Left cardiac atrium (tissue), 4 donors: ENCODE measurements at regions not wholly inside any gene's neighbourhood (a gene's known extent, or its start where the extent isn't known, plus 50 kb on each side); places are given as distances from the start of the nearest gene placed in this dataset.

Source experiments
- ATAC-seq, 2 donors: fragments of 200-7000 bp; cut with Tn5 transposase; one replicate each; pipeline ENCODE4 v1.9.1; 2020; ENCODE audit warnings: mild to moderate bottlenecking in 2 of 2, moderate library complexity in 2 of 2
- DNase-seq: peaks from one replicate; pipeline ENCODE4 v3.0.0-alpha.2; 2020
- intact Hi-C, 2 donors: fragments of 100-400 bp; cut with DNase I; formaldehyde crosslinking; loops; one replicate each; pipeline versions ENCODE4 v1.14.1 to v1.15.1; 2022 to 2023
- donor health status: DM: no; HTN: yes; CAD: no.
- donor health status: DM: no; HTN: yes; CAD: no; lungs with severe emphysema.
- donor health status: DM: yes; HTN: yes; CAD: no.
- donor health status: Dilated cardiomyopathy.

DNA sequence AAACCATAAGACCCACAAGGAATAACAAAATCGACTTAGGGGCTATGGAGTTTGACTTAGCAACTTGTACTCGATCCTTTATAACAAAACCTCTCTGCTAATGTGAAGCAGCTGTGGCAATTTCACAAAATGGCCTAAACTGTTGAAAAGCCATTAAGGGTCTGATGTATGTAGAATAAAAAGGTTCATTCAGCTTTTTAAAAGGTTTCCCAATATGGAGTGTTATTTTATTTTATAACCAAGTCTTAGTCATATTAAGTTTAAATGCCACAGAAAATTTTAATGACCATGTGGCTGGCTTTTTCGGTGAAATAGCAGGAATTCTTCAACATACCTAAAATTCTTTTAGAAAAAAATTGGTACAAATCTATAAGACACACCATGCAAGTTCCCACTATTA, 291.8 kb upstream of the HAND2 start:
- ATAC-seq (no peak), DNase-seq (no peak)
- intact Hi-C loops: no loop called here

DNA sequence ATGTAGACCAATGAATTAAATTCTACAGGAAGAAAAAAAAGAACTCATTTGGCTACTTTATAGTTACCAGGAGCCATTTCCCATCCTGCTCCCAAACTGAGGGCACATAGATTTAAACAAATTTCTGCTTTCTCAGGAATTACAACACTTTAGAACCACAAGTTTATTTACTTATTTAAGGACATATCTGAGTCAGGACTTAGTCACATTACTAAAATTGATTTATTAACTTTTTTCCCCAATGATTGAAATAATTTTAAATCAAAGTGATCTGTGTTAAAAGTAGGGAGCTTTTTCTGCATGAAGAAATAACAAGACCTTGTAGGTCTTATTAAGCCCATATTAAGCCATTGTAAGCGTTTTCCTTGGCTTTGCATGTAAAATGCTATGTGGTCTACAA, 291.0 kb upstream of the HAND2 start:
- intact Hi-C loops: no loop called here
- no peak for ATAC-seq
- DNase-seq: no peak

DNA sequence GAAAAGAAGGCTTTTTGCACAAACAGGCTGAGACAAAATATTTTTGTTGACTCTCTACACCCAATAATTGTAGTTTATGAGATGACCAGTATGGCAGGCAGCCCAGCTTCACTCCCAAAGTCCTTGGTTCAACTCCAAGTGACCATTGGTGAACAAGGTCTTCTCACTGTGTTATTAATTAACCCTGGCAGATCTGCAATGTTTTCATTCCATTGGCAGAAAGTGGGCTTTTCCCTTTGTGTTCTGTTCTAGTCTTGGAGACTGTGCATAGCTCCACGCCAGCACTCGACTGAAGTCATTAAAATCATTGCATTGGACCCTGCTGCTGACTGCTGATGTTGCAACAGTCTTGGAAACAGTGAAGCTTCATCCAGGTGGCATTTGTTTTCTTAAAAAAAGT, 277.3 kb upstream of the HAND2 start:
- ATAC-seq (peak; percentile 61 to 62), DNase-seq (peak; percentile 28)
- intact Hi-C loops: no loop called here

DNA sequence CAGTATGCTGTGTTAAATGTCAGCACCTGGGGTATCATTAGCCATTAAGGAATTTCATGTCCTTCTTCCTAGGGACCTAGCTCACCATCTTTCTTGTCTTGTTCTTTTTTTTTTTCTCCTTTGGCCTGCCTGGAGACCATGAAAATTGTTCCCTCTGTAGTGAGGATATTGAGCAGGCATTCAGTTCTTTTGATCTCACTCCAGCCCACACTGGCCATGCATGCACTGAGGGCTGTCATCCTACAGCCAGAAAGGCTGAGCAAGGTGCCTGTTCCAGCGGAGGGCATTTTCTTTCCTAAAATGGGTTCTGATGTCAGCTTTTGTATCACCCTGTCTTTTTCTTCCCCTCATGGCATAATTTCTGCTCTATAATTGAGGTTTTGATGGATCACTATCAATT, 275.9 kb upstream of the HAND2 start:
- intact Hi-C loops: no loop called here
- ATAC-seq (no peak), DNase-seq (no peak)

DNA sequence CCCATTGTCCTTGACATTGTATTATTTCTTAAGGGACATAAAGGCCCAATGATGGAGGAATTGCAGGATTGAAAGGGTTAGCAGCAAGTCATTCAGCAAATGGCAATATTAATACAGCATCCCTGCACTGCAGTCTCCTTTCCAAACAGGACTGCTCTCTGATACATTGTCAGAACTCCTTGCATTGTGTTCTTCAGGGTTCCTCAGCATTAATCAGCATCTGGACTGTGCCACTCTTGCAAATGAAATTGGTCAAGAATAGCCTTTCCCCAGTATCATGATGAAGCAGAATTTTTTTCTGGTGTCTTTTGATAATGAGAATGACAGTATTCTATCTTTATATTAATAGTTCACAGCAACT, 272.6 kb upstream of the HAND2 start:
- ATAC-seq (no peak), DNase-seq (no peak)
- intact Hi-C loops: no loop called here

DNA sequence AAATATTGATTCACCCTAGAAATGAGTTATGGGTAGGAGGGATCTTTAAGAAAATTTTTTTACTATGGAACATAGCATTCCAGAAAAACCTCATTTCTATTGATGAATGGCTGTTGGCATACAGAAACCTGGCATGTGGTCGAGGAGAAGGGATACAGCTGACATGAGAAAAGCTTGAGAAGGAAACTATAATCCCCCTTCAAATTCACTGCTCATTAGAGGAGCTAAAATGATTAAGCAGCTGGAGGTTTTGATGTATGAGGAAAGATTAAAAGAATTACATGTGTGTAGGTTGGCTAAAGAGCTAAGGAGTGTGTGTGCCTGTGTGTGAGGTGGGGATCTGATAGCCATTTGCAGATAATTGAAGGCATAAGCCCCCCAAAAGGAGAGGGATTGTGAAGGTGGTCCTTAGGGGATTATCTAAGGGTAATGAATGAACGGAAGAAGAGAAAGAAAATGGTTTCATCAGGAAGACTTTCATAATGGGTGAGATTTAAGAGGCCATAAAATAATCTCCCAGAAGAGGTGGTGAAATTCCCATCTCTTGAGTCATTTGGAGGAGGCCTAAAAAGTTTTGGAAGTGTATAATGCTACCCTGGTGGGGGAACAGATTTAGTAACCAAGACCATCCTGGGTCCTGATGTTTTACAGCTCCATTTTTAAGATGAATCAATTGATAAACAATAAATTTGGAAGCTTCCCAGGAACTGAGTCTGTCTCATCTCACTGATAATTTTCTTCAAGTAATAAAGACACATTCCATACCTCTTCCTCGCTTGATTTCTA, 272.0 kb upstream of the HAND2 start:
- DNase-seq: no peak
- intact Hi-C loops: no loop called here
- ATAC-seq: no peak

DNA sequence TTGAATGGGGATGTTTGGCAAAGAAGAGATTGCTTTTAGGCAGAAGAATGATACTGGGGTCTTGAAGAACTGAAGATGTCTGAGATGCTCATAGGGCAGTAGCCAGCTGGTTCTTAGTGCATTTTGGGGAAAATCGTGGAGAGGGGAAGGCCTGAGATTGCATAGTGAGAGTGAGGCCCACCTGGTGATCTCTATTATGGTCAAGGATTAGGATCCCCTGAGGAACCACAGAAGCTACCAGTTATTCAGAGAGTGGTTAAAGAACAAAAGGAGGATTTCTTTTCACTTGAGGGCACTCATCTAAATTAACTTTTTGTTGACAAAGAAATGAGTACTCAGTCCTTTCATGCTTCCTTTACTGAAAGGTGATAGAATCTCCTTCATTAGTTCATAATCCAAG, 271.3 kb upstream of the HAND2 start:
- ATAC-seq (no peak), DNase-seq (no peak)
- intact Hi-C loops: no loop called here

DNA sequence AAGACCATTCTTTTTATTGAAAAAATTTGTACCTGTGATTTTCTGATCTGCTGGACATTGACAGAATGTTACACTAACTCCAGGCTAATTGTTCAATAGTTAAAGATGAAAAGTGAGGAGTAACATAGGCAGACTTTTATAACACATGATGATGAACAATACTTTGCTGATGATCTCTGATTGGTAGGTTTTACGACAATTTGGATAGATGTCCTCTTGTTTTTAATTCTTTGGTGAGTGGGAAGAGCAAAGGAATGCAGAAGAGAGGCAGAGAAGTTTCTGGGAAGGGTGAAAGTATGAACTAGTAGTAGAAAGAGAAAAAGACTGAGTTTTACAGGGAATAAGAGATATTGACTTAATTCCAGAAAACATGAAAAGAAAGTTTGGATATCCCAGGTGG, 267.3 kb upstream of the HAND2 start:
- ATAC-seq (no peak), DNase-seq (no peak)
- intact Hi-C loops: no loop called here

DNA sequence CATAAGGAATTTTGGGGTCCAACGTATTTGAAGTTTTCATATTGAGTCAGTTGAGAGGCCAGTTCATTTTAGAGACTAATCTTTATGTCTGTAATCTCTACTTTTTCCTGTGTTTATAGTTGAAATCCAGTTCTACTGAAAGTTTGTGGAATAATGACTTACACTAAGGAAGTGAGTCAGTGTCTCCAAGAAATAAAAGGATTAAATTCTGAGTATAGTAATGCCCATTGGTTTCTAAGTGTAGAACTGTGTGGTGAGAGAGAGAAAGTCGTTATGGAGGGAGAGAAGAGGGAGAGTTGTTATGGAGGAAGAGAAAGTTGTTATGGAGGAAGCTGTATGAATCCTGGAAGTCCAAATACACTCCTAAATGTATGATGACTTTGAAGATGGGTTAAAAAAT, 264.6 kb upstream of the HAND2 start:
- DNase-seq (no peak), ATAC-seq (no peak)
- intact Hi-C loops: no loop called here

DNA sequence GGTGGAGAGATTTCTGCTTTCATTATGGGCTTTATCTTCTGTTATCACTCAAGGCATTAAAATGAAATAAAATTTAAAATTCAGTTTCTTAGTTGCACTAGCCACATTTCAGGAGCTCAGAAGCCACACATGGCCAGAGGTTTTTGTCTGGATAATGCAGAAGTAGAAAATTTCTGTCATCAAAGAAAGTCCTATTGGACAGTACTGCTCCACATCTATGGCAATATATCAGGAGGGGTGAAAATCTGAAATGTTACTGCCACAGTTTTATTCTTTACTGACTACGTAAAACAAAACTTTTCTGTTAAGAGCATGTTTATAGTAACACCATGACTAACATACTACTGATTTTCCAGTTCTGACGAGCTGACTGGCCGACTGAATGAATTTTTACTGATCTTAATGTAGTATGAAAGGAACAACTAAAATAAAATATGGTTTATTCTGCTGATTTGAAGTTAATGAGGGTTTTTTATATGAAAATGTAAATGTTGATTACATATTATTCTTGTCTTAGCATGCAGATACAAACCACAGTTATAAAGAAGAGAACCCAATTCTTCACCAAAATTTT, 264.0 kb upstream of the HAND2 start:
- ATAC-seq: no peak
- intact Hi-C loops: no loop called here
- no peak for DNase-seq

DNA sequence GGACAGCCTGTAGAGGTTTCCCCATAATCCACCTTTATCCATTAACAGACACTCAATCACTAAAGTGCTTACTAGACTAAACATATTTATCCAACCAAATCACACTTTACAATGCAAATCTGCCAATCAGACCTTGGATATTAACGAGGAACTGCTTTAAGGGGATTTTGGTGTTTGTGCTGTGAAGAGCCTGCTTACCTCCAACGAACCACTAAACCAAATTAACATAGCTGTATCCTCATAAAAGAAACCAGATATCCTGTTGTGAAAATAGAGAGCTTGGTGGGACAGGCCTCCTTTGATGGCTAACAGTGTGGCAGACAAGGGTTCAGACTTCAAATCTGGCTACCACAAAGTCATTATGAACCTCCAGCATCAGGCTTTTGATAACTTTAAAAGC, 252.6 kb upstream of the HAND2 start:
- ATAC-seq: no peak
- intact Hi-C loops: no loop called here

DNA sequence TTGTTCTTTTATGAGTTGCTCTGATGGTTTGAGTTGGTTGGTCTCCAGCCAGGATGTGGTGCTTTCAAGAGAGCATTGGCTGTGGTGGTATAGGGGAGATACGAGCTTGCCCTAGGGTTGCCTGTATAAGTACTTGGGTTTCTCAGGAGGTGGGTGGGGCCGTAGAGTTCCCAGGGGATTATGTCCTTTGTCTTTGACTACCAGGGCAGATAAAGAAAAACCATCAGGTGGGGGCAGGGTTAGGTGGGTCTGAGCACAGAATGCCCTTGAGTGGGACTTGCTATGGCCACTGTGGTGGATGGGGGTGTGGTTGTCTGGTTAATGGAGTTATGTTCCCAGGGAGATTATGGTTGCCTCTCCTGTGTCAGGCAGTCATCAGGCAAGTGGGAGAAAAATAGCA, 247.9 kb upstream of the HAND2 start:
- intact Hi-C loops: no loop called here
- ATAC-seq (no peak), DNase-seq (no peak)

More for the DNA sequence above, 252.6 kb upstream of the HAND2 start:
- DNase-seq: no peak

DNA sequence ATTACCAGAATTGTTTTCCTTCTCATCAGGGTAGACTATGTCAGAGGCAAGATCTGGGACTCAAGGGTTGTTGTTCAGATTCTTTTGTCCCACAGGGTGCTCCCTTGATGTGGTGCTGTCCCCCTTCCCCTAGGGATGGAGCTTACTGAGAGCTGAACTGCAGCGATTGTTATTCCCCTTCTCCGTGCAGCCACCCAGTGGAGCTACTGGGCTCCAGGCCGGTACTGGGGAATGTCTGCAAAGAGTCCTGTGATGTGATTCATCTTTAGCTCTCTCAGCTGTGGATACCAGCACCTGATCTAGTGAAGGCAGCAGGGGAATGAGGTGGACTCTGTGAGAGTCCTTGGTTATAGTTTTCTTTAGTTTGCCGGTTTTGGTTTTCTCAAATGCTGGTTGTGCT, 247.4 kb upstream of the HAND2 start:
- ATAC-seq: no peak
- intact Hi-C loops: no loop called here
- no peak for DNase-seq

DNA sequence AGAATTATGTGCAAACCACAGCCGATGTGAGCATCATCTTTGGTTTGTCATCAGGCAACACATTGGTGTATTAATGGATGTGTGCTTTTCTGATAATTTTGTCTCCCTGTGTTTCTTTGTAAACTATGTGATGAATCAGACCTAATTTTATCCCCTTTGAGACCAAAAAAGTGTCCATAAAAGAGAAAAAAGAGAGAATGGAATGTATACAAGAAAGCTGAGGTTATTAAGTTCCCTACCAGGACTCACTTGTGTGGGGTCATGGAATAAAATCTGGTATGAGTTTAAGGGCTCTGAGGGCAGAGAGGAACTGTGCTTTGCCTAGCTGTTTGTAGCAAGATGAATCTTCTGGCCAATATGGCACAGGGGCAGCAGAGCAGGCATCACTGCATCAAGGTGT, 239.5 kb upstream of the HAND2 start:
- intact Hi-C loops: no loop called here
- no peak for ATAC-seq

DNA sequence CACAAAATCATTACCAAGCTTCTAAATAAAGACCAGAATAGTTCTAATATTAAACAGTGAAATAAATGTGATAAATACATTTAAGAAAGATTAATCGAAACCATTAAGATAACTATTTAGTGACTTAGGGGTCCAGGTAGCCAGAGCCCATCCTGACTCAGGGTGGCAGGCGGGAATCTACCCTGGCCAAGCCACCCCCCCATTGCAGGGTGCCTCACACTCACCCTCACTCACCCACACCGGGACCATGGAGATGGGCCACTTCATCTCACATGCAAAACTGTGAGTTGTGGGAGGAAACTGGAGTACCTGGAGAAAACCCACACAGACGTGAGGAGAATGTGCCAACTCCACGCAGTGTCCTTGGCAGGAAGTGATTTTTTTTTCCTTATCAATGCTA, 237.6 kb upstream of the HAND2 start:
- ATAC-seq: no peak
- no peak for DNase-seq
- intact Hi-C loops: no loop called here

More for the DNA sequence above, 239.5 kb upstream of the HAND2 start:
- DNase-seq: no peak

DNA sequence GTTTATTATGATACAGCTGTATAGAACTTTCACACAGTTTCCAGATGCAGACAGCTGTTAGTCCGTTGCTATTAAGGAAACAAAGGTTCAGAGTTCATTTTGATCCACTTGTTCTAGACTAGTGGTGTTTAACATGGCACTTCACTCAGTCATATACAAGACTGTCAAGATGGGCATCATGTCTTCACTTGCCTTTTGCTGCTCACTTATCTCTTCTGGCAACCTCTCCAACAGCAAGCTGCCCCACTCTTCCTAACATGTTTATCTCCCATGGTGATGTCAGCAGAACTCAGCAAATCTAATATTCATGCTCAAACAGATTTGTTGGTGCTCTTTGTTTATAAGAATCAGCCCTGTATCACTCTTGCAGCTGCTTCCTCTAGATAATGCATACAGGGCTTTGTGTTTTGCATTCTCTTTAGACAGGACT, 236.2 kb upstream of the HAND2 start:
- ATAC-seq: peak in 1 of 2 donors; percentile 50
- intact Hi-C loops: no loop called here

DNA sequence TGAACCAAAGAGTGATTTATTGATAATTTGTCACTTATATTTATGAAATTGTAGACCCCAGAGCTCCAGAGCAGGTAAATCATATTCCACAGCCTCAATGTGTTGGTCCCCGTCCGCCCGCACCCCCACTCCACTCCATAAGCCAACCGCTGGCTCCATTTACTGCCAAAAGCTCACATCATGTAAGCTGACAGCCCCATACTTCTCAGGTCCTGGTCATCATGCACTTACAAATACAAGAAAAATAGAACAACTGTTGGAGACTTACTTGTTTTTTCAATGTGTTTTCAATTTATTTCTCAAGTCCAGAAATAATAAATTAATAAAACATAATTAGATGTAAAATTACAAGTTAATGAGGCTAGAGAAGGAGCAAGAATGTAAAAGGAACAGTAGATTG, 235.7 kb upstream of the HAND2 start:
- DNase-seq: no peak
- intact Hi-C loops: no loop called here
- peak in 1 of 2 donors; percentile 41 for ATAC-seq

More for the DNA sequence above, 236.2 kb upstream of the HAND2 start:
- no peak for DNase-seq

DNA sequence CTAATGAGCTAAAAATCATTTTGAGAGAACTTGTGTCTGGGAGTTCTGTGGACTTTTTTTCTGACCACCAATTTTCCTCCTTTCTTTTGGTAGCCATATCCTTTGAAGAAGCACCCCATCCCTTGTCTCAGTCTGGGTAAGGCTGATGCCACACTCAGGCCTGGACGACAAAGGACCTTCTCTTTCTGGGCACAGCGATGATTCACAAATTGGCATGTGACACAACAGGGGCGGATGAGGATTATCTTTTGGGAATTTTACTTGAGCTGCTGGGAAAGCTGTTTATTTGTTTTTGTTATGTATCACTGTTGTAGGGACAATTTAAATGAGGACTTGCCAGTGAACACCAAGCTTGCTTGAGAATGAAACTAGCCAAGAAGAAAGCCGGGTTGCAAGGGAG, 233.4 kb upstream of the HAND2 start:
- intact Hi-C loops: loop anchor here in 1 of 2 donors (5.0 kb wide), 2 partner anchors 69 to 229 kb away; no protein-coding TSS in a partner anchor
- DNase-seq (no peak), ATAC-seq (peak; percentile 39 to 59)

DNA sequence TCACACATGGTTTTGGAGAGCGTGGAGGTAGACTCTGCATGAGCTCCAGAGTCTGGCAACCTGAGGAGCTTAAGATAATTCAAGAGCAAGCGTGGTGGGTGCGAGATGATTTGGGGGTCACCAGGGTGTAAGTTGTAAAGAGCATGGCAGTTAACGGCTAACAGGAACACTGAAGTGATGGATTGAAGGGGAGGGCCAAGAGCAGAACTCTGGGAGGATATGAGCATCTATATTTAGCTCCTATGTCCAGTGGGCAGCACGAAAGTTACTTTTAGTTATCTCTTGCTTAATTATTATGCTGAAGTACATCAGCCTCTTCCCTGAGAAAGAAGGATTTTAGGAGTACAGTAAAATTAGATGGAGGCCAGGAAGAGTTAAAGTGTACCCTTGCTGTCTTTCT, 231.9 kb upstream of the HAND2 start:
- ATAC-seq (peak; percentile 66 to 81), DNase-seq (no peak)
- intact Hi-C loops: loop anchor here in 1 of 2 donors (5.0 kb wide), 2 partner anchors 70 to 230 kb away; no protein-coding TSS in a partner anchor

DNA sequence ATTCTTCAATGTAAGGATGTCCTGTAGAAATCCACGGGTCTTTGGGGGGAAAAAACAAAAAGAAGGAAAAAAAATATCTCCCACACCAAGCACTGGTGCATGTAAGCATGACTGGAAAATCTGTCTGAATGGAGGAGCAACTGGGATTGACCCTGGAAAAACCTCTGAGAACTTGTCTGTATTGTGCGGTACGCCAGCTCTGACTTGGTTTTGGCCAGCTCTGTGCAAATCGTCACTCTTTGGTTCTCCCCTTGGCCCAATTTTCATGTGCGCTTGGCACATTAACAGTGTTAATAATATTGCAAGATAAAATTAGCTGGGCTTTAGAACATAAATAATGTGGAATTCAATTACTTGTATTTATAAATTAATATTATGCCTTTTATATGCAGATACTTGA, 231.2 kb upstream of the HAND2 start:
- ATAC-seq (peak; percentile 58 to 77), DNase-seq (peak; percentile 35)
- intact Hi-C loops: loop anchor here in 1 of 2 donors (5.0 kb wide), 2 partner anchors 71 to 231 kb away; no protein-coding TSS in a partner anchor

DNA sequence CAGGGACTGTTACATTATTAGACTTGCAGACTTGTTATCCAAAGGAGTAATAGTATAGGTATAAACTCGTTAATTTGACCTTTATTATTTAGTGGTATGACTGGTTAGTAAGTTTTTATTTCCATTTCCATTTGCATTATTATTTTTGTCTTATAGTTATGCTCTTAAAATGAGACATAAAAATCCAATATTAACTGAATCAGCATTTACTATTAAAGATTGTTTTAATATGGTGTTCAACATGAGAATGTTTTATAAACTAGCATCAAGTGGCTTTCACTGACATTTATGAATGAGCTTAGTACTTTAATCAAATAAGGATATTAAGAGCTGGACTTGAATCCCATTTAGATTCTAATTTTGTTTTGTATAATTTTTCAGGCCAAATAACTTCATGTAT, 228.1 kb upstream of the HAND2 start:
- no peak for ATAC-seq
- intact Hi-C loops: no loop called here

More for the DNA sequence above, 228.1 kb upstream of the HAND2 start:
- DNase-seq: no peak
